SJCRH30 (cell line): ENCODE measurements at regions not wholly inside any gene's neighbourhood (a gene's known extent, or its start where the extent isn't known, plus 50 kb on each side); places are given as distances from the start of the nearest gene placed in this dataset.

ENCODE experiments used
- DNase-seq, 2 experiments: peaks; one replicate each; pipeline ENCODE4 v3.0.0-alpha.2; 2015 to 2020
- H3K27ac ChIP-seq: fragments of 250-450 bp; sonication (Bioruptor Pico); 2 replicates; pipeline ENCODE4 v1.5.1; 2020; ENCODE audit warnings: mild to moderate bottlenecking, moderate library complexity
- H3K27me3 ChIP-seq: fragments of 250-450 bp; sonication (Bioruptor Pico); 2 replicates; pipeline ENCODE4 v1.5.1; 2020; ENCODE audit warnings: mild to moderate bottlenecking, moderate library complexity
- H3K36me3 ChIP-seq: fragments of 250-450 bp; sonication (Bioruptor Pico); 2 replicates; pipeline ENCODE4 v1.5.1; 2020; ENCODE audit warnings: mild to moderate bottlenecking, moderate library complexity
- H3K4me1 ChIP-seq: fragments of 250-450 bp; sonication (Bioruptor Pico); 2 replicates; pipeline ENCODE4 v1.5.1; 2020; ENCODE audit warnings: mild to moderate bottlenecking, moderate library complexity
- H3K4me3 ChIP-seq: fragments of 250-450 bp; sonication (Bioruptor Pico); 2 replicates; pipeline ENCODE4 v1.5.1; 2020; ENCODE audit warnings: mild to moderate bottlenecking, moderate library complexity
- H3K9me3 ChIP-seq: fragments of 250-450 bp; sonication (Bioruptor Pico); replicated peaks from 2 replicates; pipeline ENCODE4 v1.5.1; 2020; ENCODE audit warnings: mild to moderate bottlenecking, moderate library complexity

DNA sequence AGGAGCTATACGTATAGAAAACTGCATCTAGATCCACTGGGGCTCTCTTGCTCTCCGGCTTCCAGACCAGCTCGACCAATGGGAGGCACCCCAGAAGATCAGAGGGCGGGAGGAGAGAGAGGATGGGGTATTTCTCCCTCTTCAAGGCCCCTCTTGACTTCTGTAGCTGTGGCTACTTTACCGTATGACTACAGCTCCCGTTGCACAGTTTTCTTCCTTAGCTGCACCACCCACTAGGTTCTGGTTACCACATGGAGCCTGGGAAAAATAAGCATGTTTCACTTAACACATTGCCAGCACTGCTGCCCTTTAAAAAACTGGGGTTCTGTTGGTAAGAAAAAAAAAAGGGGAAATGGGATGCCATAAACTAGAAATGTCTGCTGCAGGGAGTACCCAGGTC is 214.4 kb downstream of the TBX5 start:
- Histone ChIP-seq H3K27ac (no peak overlapping the region), H3K27me3 (no peaks in the 10 kb centered on the region), H3K36me3 (no peaks in the 10 kb centered on the region), H3K4me3 (no peak overlapping the region), H3K4me1 (no peaks in the 10 kb centered on the region), H3K9me3 (no peaks in the 10 kb centered on the region)
- DNase-seq = no peak

DNA sequence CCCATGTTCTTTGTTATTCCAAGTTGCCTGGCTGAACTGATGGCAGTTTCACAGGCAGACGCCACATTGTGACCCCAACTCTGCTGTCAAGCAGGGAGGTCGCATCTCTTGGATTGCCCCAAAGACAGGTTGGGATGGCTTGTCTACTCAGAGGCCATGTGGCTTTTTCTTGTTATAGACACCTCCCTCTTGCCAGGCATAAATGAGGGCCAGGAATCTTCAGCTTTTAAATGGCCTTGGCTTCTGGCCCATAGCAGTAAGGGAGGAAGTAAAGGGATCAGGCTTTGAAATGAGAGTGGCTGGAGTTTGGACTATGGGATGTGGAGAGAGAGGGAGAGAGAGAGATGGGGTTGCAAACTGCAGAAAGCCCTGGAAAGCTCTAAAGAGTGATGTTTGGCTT is 215.0 kb downstream of the TBX5 start:
- no peak overlapping the region for H3K4me3 ChIP-seq
- no peaks in the 10 kb centered on the region for H3K36me3 ChIP-seq
- no peaks in the 10 kb centered on the region for H3K9me3 ChIP-seq
- no peak overlapping the region for H3K27ac ChIP-seq
- H3K4me1 ChIP-seq = no peaks in the 10 kb centered on the region
- no peak for DNase-seq
- H3K27me3 ChIP-seq = no peaks in the 10 kb centered on the region

DNA sequence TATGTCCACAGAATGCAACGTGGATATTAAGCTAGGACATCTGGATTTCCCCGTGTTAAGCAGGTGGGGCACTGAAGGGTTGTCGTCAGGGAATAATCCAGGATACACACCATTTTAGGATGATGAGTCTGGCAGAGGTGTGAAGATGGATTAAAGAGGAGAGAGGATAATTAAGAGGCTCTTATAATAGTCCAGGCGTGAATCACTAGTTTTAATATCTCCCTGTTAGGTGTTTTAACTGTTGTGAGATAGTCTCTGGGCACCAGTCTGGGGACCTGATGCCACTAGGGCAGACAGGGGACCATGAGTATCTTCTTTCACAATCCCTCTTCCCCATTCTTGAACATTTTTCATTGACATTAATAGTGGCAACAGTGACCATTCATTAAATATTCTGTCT is 216.7 kb downstream of the TBX5 start:
- no peaks in the 10 kb centered on the region for H3K9me3 ChIP-seq
- H3K27ac ChIP-seq = no peak overlapping the region
- no peak for DNase-seq
- H3K4me3 ChIP-seq = no peak overlapping the region
- no peaks in the 10 kb centered on the region for H3K36me3 ChIP-seq
- no peaks in the 10 kb centered on the region for H3K27me3 ChIP-seq
- H3K4me1 ChIP-seq = no peaks in the 10 kb centered on the region

DNA sequence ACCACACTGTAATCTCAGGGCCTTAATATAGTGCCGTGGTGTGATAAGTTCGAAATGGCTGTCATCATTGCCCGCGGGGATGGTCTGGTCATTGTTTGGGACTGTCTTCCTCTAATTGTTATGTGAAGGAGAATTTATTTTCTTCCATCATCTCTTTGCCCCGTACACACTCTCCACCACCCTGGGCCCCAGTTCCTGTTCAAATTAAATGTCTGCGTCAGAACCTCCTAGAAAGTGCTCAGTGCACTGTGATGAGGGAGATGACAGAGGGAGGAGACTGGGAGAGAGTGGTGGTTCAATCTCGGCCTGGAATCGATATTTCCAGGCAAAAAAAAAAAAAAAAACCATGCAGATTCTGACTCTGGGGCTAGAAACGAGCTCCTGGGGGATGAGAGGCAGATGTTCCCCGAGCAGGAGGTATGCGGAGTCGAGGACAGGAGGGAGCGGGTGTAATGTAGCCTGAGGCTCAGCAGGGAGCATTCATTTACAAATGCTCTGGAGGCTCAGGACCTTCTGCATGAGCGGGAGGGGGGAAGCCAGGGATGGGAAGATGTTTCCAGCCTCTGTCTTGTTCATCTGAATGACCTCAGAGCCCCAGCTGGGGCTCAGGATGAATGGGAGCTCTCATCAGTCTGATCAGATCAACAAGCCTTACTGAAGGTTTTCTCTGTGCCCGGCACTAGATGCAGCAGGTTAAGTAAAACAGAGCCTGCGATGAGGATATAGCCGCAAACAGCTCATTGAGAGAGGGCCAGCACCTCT is 219.5 kb downstream of the TBX5 start:
- Histone ChIP-seq H3K27ac (no peak overlapping the region), H3K4me1 (no peaks in the 10 kb centered on the region)
- no peak for DNase-seq

DNA sequence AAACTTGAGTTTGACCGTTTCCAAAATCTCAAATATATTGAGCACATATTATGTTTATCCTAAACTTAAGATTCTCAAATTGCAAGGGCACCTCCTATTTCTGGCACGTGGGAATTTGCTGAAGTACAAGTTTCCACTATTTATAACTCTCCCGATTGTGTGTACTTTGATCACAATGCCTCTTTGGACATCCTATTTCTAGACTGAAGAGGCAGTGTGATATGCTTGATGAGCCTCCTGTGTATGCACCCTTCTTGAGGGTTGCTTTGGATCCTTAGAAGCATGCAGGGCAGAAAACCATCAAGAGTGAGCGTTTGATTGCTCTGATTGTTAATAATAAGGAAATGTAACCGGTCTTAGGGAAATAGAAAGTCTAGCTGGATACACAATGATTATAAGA is 218.9 kb upstream of the RBM19 start:
- H3K27ac ChIP-seq = no peak overlapping the region
- no peaks in the 10 kb centered on the region for H3K9me3 ChIP-seq
- no peaks in the 10 kb centered on the region for H3K4me1 ChIP-seq
- no peak overlapping the region for H3K4me3 ChIP-seq
- no peak for DNase-seq
- no peaks in the 10 kb centered on the region for H3K36me3 ChIP-seq
- H3K27me3 ChIP-seq = no peaks in the 10 kb centered on the region; the same call in 1 of the 2 replicates

More for the DNA sequence above, 219.5 kb downstream of the TBX5 start:
- Histone ChIP-seq H3K4me3 (no peak overlapping the region), H3K9me3 (no peaks in the 10 kb centered on the region), H3K27me3 (no peaks in the 10 kb centered on the region; the same call in 1 of the 2 replicates), H3K36me3 (no peaks in the 10 kb centered on the region)

DNA sequence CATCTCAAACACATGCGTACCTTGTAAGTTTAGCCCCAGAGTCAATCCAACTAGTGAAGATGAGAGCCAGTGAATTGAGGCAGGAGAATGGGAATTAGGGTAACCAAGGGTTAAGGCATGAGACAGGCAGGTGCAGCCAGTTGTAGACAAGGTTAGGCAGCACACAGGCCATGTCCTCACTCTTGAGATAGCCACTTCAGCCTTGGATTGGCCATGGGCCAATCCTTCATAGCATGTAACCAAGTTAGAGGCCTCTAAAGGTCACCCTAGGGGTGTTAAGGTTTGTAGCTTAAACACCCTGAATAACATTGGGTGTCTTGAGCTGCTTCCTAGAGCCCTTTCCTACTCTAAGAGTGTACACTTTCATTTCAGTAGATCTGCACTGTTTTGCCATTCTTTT is 208.2 kb upstream of the RBM19 start:
- Histone ChIP-seq H3K4me1 (no peaks in the 10 kb centered on the region), H3K36me3 (no peaks in the 10 kb centered on the region), H3K9me3 (no peaks in the 10 kb centered on the region), H3K27me3 (peaks cover 5% of the 10 kb centered on the region; the same call in 1 of the 2 replicates), H3K4me3 (no peak overlapping the region), H3K27ac (no peak overlapping the region)
- DNase-seq = no peak

DNA sequence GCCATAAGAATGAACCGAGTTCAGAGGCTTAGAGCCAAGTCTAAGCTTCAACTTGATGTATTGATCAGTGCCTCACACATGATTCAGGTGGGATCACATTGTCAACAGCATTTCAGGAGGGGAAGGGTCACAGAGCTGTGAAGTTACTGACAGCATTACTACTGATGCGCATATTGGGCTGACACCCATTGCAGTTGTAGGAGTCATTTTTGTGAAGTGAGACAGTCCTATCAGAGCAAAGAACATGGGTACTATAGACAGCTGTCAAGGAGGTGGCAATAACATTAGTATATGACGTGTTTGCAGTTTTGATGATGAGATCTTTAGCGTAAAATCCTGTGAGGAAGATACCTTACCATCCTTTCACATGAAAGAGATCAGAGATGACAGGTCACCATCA is 206.0 kb upstream of the RBM19 start:
- no peak for DNase-seq
- Histone ChIP-seq H3K27me3 (peaks cover 5% of the 10 kb centered on the region; the same call in 1 of the 2 replicates), H3K9me3 (no peaks in the 10 kb centered on the region)

DNA sequence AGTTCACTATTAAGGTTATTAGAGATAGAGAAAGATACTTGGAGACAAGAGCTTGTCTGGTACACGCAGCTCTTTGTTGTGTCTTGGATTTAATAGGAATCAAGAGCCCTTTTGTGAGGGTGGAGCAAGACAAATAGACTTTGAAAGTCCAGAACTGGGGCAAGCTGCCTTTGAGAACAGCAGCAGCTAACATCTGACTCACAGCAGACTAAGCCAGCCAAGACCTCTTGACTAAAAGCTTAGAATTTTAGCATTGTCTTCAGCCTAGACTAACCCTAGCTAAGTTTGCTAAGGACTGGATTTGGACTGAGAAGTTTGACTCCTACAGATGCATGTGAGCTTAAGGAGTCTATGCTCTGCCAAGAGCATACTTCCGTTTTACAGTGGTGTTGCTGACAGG is 201.9 kb upstream of the RBM19 start:
- H3K36me3 ChIP-seq = no peaks in the 10 kb centered on the region
- no peaks in the 10 kb centered on the region for H3K4me1 ChIP-seq
- DNase-seq = no peak
- H3K27me3 ChIP-seq = peaks cover 5% of the 10 kb centered on the region; the same call in 1 of the 2 replicates
- H3K4me3 ChIP-seq = no peak overlapping the region
- no peaks in the 10 kb centered on the region for H3K9me3 ChIP-seq
- H3K27ac ChIP-seq = no peak overlapping the region

More for the DNA sequence above, 206.0 kb upstream of the RBM19 start:
- Histone ChIP-seq H3K4me1 (no peaks in the 10 kb centered on the region), H3K4me3 (no peak overlapping the region), H3K36me3 (no peaks in the 10 kb centered on the region), H3K27ac (no peak overlapping the region)

DNA sequence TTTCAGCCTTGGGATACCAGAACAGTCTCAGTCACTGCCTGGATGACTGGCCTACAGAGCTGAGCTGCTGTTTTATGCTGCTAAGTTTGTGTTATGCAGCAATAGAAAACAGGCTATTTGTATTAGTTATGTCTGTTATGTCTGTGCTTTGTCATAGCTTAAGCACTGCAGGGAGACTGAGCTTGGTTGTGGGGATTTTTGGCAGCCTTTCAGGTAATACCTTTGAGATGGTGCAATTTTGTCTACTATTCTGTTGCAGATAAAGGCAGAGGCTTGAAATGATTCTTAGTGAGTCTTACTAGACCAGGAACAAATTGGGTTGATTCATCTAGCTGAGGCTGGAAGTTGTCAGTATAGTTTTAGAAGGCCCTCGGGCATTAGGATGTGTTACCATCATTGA is 201.3 kb upstream of the RBM19 start:
- H3K27ac ChIP-seq = no peak overlapping the region
- H3K4me1 ChIP-seq = no peaks in the 10 kb centered on the region
- H3K27me3 ChIP-seq = peaks cover 5% of the 10 kb centered on the region; the same call in 1 of the 2 replicates
- no peak overlapping the region for H3K4me3 ChIP-seq
- H3K36me3 ChIP-seq = no peaks in the 10 kb centered on the region
- H3K9me3 ChIP-seq = no peaks in the 10 kb centered on the region
- no peak for DNase-seq

DNA sequence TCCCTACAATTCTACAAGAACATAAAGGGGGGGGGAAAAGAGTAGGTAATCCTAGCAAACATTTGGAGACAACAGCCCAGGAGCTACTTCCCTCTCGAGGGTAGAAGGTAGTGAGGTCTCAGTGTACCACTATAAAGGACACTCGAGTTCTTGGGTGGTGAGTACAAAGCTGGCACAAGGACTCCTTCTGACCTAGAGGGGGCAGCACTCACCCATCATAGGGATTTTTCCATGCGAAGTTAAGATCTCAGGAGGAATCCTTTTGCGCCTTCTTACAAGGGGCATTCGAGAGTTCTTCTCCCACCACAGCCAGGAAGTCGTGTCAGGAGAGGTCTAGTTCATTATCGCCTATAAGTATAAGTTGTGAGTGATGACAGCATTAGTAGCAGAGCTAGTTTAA is 200.2 kb upstream of the RBM19 start:
- no peak overlapping the region for H3K27ac ChIP-seq
- H3K36me3 ChIP-seq = no peaks in the 10 kb centered on the region
- DNase-seq = peak; percentile 6 to 48
- no peaks in the 10 kb centered on the region for H3K4me1 ChIP-seq
- no peaks in the 10 kb centered on the region for H3K9me3 ChIP-seq
- peaks cover 5% of the 10 kb centered on the region; the same call in 1 of the 2 replicates for H3K27me3 ChIP-seq
- no peak overlapping the region for H3K4me3 ChIP-seq

DNA sequence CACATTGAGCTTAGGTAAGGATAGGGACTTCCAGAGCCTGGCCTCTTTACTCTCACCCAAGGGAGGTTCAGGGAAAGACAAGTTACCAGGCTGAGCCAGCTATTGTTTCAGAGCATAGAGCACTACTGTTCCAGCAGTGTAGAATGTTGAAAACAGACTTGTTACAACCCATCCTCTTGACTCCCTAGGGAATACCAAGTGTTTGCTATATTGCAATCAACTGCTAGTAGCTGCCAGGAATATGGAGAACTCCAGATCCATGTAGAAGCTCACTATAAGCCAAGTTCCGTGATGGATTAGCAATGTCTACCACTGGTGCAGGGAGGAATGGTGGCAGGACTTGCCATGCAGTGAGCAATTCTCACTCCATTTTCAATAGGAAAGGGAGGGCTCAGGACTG is 199.8 kb upstream of the RBM19 start:
- no peaks in the 10 kb centered on the region for H3K9me3 ChIP-seq
- no peaks in the 10 kb centered on the region for H3K36me3 ChIP-seq
- H3K27me3 ChIP-seq = peaks cover 5% of the 10 kb centered on the region; the same call in 1 of the 2 replicates
- no peaks in the 10 kb centered on the region for H3K4me1 ChIP-seq
- H3K4me3 ChIP-seq = no peak overlapping the region
- H3K27ac ChIP-seq = no peak overlapping the region
- no peak for DNase-seq

DNA sequence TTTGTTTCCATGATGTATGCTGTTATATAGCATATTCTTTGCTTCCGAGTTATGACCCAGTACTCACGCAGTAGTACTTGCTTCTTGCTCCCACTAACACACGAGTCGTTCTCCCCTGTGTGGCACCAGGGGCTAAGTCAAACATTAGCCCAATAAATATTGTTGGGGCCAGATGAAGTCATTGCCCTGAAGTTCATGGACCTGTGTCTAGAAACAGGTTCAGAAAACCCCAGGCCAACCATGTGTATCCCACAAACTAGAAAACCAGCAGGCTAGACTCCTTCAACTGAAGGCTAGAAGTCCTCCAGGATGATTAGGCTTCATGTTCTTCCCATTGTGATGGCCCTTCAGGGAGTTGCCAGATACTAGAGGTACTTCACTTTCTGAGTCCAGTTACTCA is 198.2 kb upstream of the RBM19 start:
- DNase-seq = no peak
- no peak overlapping the region for H3K4me3 ChIP-seq
- H3K36me3 ChIP-seq = no peaks in the 10 kb centered on the region
- H3K27me3 ChIP-seq = no peaks in the 10 kb centered on the region
- H3K4me1 ChIP-seq = no peaks in the 10 kb centered on the region
- H3K27ac ChIP-seq = no peak overlapping the region
- no peaks in the 10 kb centered on the region for H3K9me3 ChIP-seq

DNA sequence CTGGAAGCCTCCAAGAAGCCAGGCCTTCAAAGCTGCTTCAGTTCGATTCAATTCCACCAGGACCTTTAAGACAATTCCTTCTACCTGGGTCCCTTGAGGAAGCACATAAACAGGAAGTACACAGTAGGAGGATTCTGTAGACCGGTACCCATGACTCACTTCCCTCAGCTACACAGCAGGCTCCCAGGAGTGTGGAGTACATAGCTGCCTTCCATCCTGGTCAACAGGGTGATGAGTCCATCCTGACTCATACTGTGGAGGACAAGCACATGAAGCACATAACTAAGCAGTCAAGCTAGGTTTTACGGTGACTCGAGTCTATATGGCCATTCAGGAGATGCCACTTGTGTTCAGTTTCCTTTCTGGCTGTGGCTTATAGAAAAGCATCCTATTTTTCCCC is 197.6 kb upstream of the RBM19 start:
- Histone ChIP-seq H3K27me3 (no peaks in the 10 kb centered on the region), H3K36me3 (no peaks in the 10 kb centered on the region), H3K9me3 (no peaks in the 10 kb centered on the region), H3K4me3 (no peak overlapping the region), H3K4me1 (no peaks in the 10 kb centered on the region), H3K27ac (no peak overlapping the region)
- DNase-seq = no peak

DNA sequence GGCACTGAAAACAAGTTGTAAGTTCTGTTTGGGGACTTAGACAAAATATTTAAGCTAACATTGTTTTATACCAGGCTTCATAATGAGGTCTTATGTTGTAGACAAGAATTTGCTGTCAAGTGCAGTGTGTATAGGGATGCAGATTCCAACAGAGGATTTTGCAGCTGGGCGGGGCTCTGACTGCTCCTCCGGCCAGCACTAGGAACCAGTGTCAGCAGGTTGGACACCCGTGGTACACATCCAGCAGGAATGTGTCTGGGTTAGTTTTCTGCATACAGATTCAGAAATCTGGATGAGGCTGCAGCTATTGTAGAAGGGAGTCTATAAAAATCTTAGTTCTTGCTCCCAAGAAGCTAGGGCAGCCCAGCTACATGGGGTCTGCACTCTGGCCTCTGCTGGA is 194.3 kb upstream of the RBM19 start:
- H3K9me3 ChIP-seq = no peaks in the 10 kb centered on the region
- no peaks in the 10 kb centered on the region for H3K4me1 ChIP-seq
- H3K36me3 ChIP-seq = no peaks in the 10 kb centered on the region
- no peaks in the 10 kb centered on the region for H3K27me3 ChIP-seq
- H3K27ac ChIP-seq = no peak overlapping the region
- DNase-seq = no peak
- no peak overlapping the region for H3K4me3 ChIP-seq

DNA sequence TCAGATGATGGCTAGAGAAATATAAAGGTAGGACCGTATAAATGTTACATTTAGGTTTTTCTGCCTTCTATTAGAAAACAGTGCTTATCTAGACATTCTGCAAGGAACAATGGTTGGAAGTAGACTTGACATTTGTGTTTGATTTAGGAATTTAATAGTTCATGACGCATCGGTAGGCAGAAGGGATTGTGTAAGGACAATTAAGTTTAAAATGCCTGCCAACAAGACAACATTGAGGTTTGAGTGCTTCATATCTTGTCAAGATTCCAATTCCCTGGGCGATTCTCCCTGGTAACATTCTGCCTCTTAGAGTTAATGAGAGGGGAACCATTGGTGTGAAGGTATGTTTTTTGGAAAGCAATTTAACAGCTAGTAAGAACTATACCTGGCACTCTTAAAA is 186.8 kb upstream of the RBM19 start:
- H3K36me3 ChIP-seq = no peaks in the 10 kb centered on the region
- DNase-seq = no peak

DNA sequence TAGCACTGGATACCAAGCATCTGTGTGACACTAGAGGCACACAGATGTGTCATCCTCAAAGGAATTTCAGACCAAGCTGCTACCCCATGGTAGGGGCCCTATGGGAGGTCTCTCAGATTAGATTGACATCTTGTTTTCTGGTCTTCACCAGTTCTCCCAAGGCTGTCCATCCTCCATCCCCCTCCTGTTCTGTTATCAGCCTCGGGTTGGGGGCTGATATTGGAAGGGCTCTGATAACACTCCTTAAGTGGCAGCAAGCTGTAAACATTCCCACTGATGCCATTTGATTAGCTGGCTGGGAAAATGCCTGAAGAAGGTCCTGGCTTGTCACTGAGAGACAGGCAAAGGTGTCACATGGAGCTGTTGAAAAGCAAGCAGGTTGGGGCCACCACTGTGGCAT is 185.9 kb upstream of the RBM19 start:
- Histone ChIP-seq H3K9me3 (no peaks in the 10 kb centered on the region), H3K27ac (no peak overlapping the region), H3K4me1 (no peaks in the 10 kb centered on the region), H3K4me3 (no peak overlapping the region), H3K27me3 (no peaks in the 10 kb centered on the region), H3K36me3 (no peaks in the 10 kb centered on the region)
- DNase-seq = no peak

More for the DNA sequence above, 186.8 kb upstream of the RBM19 start:
- Histone ChIP-seq H3K4me3 (no peak overlapping the region), H3K27ac (no peak overlapping the region), H3K4me1 (no peaks in the 10 kb centered on the region), H3K27me3 (no peaks in the 10 kb centered on the region), H3K9me3 (no peaks in the 10 kb centered on the region)
